Body of pancreas (tissue), 4 donors: ENCODE measurements at regions not wholly inside any gene's neighbourhood (a gene's known extent, or its start where the extent isn't known, plus 50 kb on each side); places are given as distances from the start of the nearest gene placed in this dataset.

Experiments used
- CTCF ChIP-seq, 7 experiments: fragments of 450-650 bp in 4 of 7; fragments of 200-600 bp in 3 of 7; sonication (generic) in 3 of 7; IDR thresholded peaks; one replicate each; pipeline ENCODE4 v1.5.1; 2016 to 2019; ENCODE audit warnings: antibody characterized with exemption in 7 of 7
- POLR2A ChIP-seq, 3 donors: fragments of 450-650 bp; IDR thresholded peaks; one replicate each; pipeline ENCODE4 v1.6.1; 2016; ENCODE audit warnings: antibody characterized with exemption in 3 of 3, mild to moderate bottlenecking in 2 of 3

- no peak for TF ChIP-seq CTCF (IDR thresholded peaks at IDR 0.05)
- no peak for TF ChIP-seq POLR2A (IDR thresholded peaks at IDR 0.05)
Observed at GRCh38 chr21:35861661-35862060, 198.7 kb downstream of the SETD4 start.
